Astrocyte of the hippocampus (primary cell): ENCODE measurements at regions not wholly inside any gene's neighbourhood (a gene's known extent, or its start where the extent isn't known, plus 50 kb on each side); places are given as distances from the start of the nearest gene placed in this dataset.
A peak's percentile ranks its signal among the peaks of the same experiment; 100 is the strongest.

Experiments
- DNase-seq: peaks from one replicate; pipeline ENCODE4 v3.0.0; 2011; ENCODE audit warnings: low read depth, low spot score

GRCh38 chr13:73898899-73899298 lies 235.3 kb downstream of the KLF12 start:
- DNase-seq = no peak

GRCh38 chr13:73898276-73898675 lies 235.9 kb downstream of the KLF12 start:
- no peak for DNase-seq

- DNase-seq = no peak
These were observed 239.1 kb downstream of the KLF12 start for GRCh38 chr13:73894995-73895571.

GRCh38 chr13:73893833-73894232 lies 240.4 kb downstream of the KLF12 start:
- no peak for DNase-seq

GRCh38 chr13:73891805-73892204 lies 242.4 kb downstream of the KLF12 start:
- DNase-seq = no peak

GRCh38 chr13:73883162-73883561 lies 251.0 kb downstream of the KLF12 start:
- DNase-seq = peak; percentile 13

GRCh38 chr13:73880365-73880764 lies 253.8 kb downstream of the KLF12 start:
- peak; percentile 42 for DNase-seq

GRCh38 chr13:73879346-73880015 lies 254.7 kb downstream of the KLF12 start:
- no peak for DNase-seq

GRCh38 chr13:73877399-73877798 lies 256.8 kb downstream of the KLF12 start:
- DNase-seq = no peak

- DNase-seq = peak; percentile 32
These were observed 257.9 kb downstream of the KLF12 start for GRCh38 chr13:73876323-73876722.

GRCh38 chr13:73873940-73874830 lies 260.0 kb downstream of the KLF12 start:
- no peak for DNase-seq

GRCh38 chr13:73872397-73872796 lies 261.8 kb downstream of the KLF12 start:
- DNase-seq = no peak

- DNase-seq = peak; percentile 76
These were observed 263.0 kb downstream of the KLF12 start for GRCh38 chr13:73870970-73871935.

- DNase-seq = no peak
These were observed 264.0 kb downstream of the KLF12 start for GRCh38 chr13:73870036-73870741.

GRCh38 chr13:73865027-73865426 lies 269.2 kb downstream of the KLF12 start:
- no peak for DNase-seq

GRCh38 chr13:73861136-73861535 lies 273.1 kb downstream of the KLF12 start:
- DNase-seq = no peak

- no peak for DNase-seq
These were observed 273.7 kb downstream of the KLF12 start for GRCh38 chr13:73860501-73860900.

GRCh38 chr13:73859841-73860240 lies 274.4 kb downstream of the KLF12 start:
- DNase-seq = no peak

GRCh38 chr13:73857106-73857505 lies 277.1 kb downstream of the KLF12 start:
- no peak for DNase-seq

GRCh38 chr13:73851104-73851503 lies 283.1 kb downstream of the KLF12 start:
- no peak for DNase-seq
